Calu3 (cell line): ENCODE measurements at regions not wholly inside any gene's neighbourhood (a gene's known extent, or its start where the extent isn't known, plus 50 kb on each side); places are given as distances from the start of the nearest gene placed in this dataset.

Experiments
- BruUV-seq: library from RNA; stranded (reverse); fragments of 400-500 nt; replicated peaks from 2 replicates; lab custom pipeline; 2021; lab: Mats Ljungman, UMichigan
- CTCF ChIA-PET: fragments of 300-600 bp; sonication (Branson Sonifier 250); formaldehyde crosslinking; loops from one replicate; lab custom pipeline; 2022; ENCODE audit warnings: antibody characterized with exemption; lab: Charles Lee
- DNase-seq: peaks from one replicate; pipeline ENCODE4 v3.0.0; 2022
- H3K27ac Mint-ChIP-seq: one replicate; pipeline ENCODE4 v1.8.0; 2022; ENCODE audit warnings: mixed read lengths; ENCODE audit not compliant: unreplicated experiment
- H3K27me3 Mint-ChIP-seq: one replicate; pipeline ENCODE4 v1.8.0; 2022; ENCODE audit warnings: mixed read lengths; ENCODE audit not compliant: unreplicated experiment
- H3K36me3 Mint-ChIP-seq: one replicate; pipeline ENCODE4 v1.8.0; 2022; ENCODE audit warnings: mild to moderate bottlenecking, moderate library complexity, mixed read lengths; ENCODE audit not compliant: insufficient read depth, unreplicated experiment
- H3K4me1 Mint-ChIP-seq: one replicate; pipeline ENCODE4 v1.8.0; 2022; ENCODE audit warnings: mild to moderate bottlenecking, low read depth, mixed read lengths; ENCODE audit not compliant: unreplicated experiment
- H3K4me3 Mint-ChIP-seq: one replicate; pipeline ENCODE4 v1.8.0; 2022; ENCODE audit warnings: mild to moderate bottlenecking, low read depth, moderate library complexity, mixed read lengths; ENCODE audit not compliant: unreplicated experiment
- H3K9me3 Mint-ChIP-seq: one replicate; pipeline ENCODE4 v1.8.0; 2022; ENCODE audit warnings: low read depth, mixed read lengths; ENCODE audit not compliant: unreplicated experiment
- intact Hi-C: fragments of 100-400 bp; cut with micrococcal nuclease; formaldehyde crosslinking; loops from one replicate; pipeline ENCODE4 v1.10.0; 2022; ENCODE audit not compliant: unreplicated experiment
- TF ChIP-seq, protein P1 (sequence below): fragments of 200-600 bp; IDR thresholded peaks from one replicate; pipeline ENCODE4 v1.8.0; 2022; ENCODE audit warnings: antibody characterized with exemption; ENCODE audit not compliant: unreplicated experiment

DNA sequence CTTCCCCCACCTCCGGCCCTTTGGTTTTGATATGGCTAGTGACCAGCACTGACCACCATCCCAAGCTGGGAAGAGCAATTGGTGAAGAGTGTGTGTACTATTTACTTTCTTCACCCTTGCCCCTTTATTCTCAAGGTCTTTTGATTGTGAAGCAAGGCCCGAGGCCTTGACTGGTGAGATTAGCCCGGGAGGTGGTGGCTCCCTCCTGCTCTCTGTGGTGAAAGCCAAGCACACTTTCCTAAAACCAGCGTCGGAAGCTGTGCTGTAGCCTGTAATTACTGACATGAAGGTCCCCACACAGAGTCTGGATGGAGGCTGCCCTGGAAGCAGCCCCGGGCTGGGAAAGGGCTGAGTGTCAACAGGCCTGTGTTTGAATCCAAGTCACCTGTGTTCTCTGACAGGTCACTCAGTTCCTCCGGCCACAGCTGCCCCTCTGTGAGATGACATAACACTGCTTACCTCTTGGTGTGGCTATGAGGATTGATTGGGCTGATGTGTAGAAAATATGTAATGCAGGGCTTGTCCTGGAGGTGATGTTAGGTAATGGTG, 60.5 kb upstream of the PRR23C start:
- DNase-seq = no peak
- BruUV-seq = no TSS peak
- Mint-ChIP-seq H3K4me1 (no peaks in the 10 kb centered on the region), H3K27ac (no peak overlapping the region), H3K9me3 (no peaks in the 10 kb centered on the region), H3K4me3 (no peak overlapping the region), H3K36me3 (no peaks in the 10 kb centered on the region), H3K27me3 (peaks cover 51% of the 10 kb centered on the region)
- TF ChIP-seq, protein P1, sequence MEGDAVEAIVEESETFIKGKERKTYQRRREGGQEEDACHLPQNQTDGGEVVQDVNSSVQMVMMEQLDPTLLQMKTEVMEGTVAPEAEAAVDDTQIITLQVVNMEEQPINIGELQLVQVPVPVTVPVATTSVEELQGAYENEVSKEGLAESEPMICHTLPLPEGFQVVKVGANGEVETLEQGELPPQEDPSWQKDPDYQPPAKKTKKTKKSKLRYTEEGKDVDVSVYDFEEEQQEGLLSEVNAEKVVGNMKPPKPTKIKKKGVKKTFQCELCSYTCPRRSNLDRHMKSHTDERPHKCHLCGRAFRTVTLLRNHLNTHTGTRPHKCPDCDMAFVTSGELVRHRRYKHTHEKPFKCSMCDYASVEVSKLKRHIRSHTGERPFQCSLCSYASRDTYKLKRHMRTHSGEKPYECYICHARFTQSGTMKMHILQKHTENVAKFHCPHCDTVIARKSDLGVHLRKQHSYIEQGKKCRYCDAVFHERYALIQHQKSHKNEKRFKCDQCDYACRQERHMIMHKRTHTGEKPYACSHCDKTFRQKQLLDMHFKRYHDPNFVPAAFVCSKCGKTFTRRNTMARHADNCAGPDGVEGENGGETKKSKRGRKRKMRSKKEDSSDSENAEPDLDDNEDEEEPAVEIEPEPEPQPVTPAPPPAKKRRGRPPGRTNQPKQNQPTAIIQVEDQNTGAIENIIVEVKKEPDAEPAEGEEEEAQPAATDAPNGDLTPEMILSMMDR = no peak
- CTCF ChIA-PET = interaction anchor here (0.5 to 0.7 kb wide), 2 partner anchors 765 to 1962 kb away, joined by 7 to 12 read pairs; no protein-coding TSS in a partner anchor
- intact Hi-C loops = loop anchor here (5.0 kb wide), 1 partner anchor 163 kb away; no protein-coding TSS in a partner anchor

DNA sequence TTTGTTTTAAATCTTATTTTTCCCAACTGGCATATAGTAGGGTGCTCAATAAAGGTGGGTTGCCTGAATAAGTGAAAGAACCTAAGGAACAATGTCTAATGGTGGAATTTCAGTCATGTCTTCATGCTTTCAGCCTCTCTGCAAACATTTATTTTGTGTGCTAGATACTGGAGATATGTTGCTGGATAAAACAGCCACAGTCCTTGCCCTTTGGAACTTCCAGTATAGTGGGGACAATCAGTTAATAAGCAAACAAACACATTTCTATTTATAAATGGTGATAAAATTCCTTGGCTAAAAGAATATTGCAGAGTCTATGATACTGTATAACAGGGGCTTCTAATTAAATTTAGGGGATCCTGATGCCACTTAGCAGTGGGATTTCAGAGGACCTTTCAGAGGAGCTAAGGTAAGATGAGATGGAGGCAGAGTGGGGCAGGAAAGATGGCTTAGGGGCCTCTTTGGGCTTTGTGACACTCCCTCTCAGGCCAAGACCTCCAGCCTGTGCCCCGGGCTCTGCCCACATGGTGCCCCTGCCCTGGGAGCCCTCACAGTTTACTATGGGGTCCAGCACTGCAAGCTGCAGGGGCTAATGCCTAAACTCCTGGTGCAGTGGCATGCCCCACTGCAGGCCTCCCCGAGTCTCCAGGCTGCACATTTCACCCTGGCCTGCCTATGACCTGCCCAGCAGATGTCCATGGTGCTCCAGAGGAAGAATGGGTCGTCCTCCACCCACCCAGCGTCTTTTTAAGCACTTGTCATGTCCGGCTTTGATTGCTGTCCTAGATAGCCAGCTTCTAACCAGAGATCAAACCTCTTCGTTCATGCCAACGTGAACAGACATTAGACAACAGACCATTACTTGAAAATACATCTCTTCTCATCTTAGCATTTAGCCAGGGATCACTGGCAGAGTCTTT, 61.6 kb upstream of the PRR23C start:
- intact Hi-C loops = loop anchor here (5.0 kb wide), 1 partner anchor 164 kb away; no protein-coding TSS in a partner anchor
- Mint-ChIP-seq H3K4me1 (no peaks in the 10 kb centered on the region), H3K4me3 (no peak overlapping the region), H3K27me3 (peaks cover 62% of the 10 kb centered on the region), H3K9me3 (no peaks in the 10 kb centered on the region), H3K27ac (no peak overlapping the region), H3K36me3 (no peaks in the 10 kb centered on the region)
- CTCF ChIA-PET = no interaction called here
- BruUV-seq = no TSS peak
- no peak for DNase-seq
- TF ChIP-seq, protein P1 = no peak

DNA sequence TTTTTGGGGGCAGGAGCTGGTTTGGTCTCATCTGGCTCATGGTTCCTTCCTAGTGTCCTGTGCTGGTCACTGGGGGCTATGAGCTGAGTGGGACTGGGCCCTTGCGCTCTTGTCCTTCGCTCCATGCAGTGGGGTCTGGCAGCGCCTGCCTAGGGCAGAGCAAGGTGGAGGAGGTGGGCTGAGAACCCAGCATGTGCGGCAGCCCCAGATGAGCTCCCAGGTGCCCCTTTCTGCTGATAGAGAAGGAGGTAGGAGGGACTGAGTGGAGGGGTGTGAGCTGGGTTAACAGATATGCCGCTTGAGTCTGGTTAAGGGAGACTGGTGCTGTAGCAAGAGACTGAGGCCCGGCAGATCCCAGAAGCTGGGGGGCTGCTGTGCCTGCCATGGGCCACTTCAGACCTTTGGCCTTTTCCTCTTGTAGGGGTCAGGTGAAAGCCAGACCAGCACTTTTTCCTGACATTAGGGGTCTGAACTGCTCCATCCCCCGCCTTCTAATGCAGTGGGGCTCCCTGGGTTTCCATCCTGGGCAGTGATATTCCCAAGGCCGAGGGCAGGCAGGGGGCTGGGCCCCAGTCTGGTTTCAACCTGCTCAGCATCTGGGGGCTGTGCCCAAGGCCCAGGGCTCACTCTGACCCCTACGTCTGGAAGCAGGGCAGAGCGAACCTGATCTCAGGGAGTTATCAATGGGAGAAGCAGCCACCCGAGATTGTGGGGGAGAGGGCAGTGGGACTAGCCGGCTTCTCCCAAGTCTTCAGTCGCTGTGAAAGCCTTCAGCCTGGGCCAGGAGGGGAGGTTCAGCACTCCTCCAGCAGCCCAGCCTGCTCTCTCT, 62.9 kb upstream of the PRR23C start:
- H3K27ac Mint-ChIP-seq = no peak overlapping the region
- TF ChIP-seq, protein P1 = no peak
- no peak overlapping the region for H3K4me3 Mint-ChIP-seq
- H3K9me3 Mint-ChIP-seq = no peaks in the 10 kb centered on the region
- no peaks in the 10 kb centered on the region for H3K4me1 Mint-ChIP-seq
- peak; percentile 0 for DNase-seq
- peaks cover 60% of the 10 kb centered on the region for H3K27me3 Mint-ChIP-seq
- intact Hi-C loops = loop anchor here (5.0 kb wide), 1 partner anchor 165 kb away; no protein-coding TSS in a partner anchor
- BruUV-seq = no TSS peak
- no peaks in the 10 kb centered on the region for H3K36me3 Mint-ChIP-seq
- CTCF ChIA-PET = no interaction called here
